ENCODE measurements at regions not wholly inside any gene's neighbourhood (a gene's known extent, or its start where the extent isn't known, plus 50 kb on each side); places are given as distances from the start of the nearest gene placed in this dataset.

- peaks cover 9% of the 10 kb centered on the region for H3K27me3 Mint-ChIP-seq
- no peaks in the 10 kb centered on the region for H3K9me3 Mint-ChIP-seq
- ChIA-PET POLR2A (no interaction called here), CTCF (no interaction called here)
- no peak overlapping the region for H3K4me3 Mint-ChIP-seq
- DNase-seq: no peak
- H3K36me3 Mint-ChIP-seq (ENCODE audit: low read depth): no peaks in the 10 kb centered on the region
- H3K27ac Mint-ChIP-seq: no peak overlapping the region
- H3K4me1 Mint-ChIP-seq: no peaks in the 10 kb centered on the region
These were observed 88.5 kb upstream of the PFN2 start for GRCh38 chr3:150059241-150059640.

GRCh38 chr3:150057227-150057626 is 86.5 kb upstream of the PFN2 start:
- ChIA-PET CTCF (no interaction called here), POLR2A (no interaction called here)
- Mint-ChIP-seq H3K9me3 (no peaks in the 10 kb centered on the region), H3K27ac (no peak overlapping the region), H3K36me3 (ENCODE audit: low read depth) (no peaks in the 10 kb centered on the region), H3K4me3 (no peak overlapping the region), H3K4me1 (no peaks in the 10 kb centered on the region), H3K27me3 (peaks cover 14% of the 10 kb centered on the region)
- no peak for DNase-seq

DNA sequence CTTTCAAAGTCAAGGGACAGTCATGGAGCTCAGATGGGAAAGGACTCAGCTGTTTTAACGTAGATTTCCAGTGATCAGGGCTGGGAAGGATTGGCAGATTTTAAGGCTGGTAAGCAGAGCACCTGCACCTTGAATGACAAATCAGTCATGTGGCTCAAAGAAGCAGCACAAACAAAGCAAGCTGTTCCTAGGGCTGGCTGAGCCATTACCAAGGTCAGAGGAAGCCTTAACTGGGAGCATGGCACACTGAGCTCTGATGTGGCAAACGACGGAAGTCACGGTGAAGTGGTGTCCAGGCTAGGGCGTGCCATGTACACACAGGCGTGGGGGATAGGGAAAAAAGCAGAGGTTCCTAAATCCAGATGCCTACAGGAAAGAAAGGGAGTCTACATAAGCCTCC is 84.6 kb upstream of the PFN2 start:
- peaks cover 14% of the 10 kb centered on the region for H3K27me3 Mint-ChIP-seq
- DNase-seq: no peak
- no peak overlapping the region for H3K4me3 Mint-ChIP-seq
- ChIA-PET CTCF (no interaction called here), POLR2A (no interaction called here)
- H3K36me3 Mint-ChIP-seq (ENCODE audit: low read depth): no peaks in the 10 kb centered on the region
- H3K9me3 Mint-ChIP-seq: no peaks in the 10 kb centered on the region
- no peaks in the 10 kb centered on the region for H3K4me1 Mint-ChIP-seq
- H3K27ac Mint-ChIP-seq: no peak overlapping the region

GRCh38 chr3:150054635-150055034 is 83.9 kb upstream of the PFN2 start:
- Mint-ChIP-seq H3K27ac (no peak overlapping the region), H3K27me3 (peaks cover 14% of the 10 kb centered on the region), H3K4me1 (no peaks in the 10 kb centered on the region), H3K9me3 (no peaks in the 10 kb centered on the region), H3K36me3 (ENCODE audit: low read depth) (no peaks in the 10 kb centered on the region), H3K4me3 (no peak overlapping the region)
- DNase-seq: no peak
- POLR2A ChIA-PET: no interaction called here
- CTCF ChIA-PET: no interaction called here

GRCh38 chr3:150050510-150050909 is 79.8 kb upstream of the PFN2 start:
- Mint-ChIP-seq H3K4me1 (no peaks in the 10 kb centered on the region), H3K9me3 (no peaks in the 10 kb centered on the region), H3K27ac (no peak overlapping the region), H3K4me3 (no peak overlapping the region), H3K27me3 (peaks cover 26% of the 10 kb centered on the region), H3K36me3 (ENCODE audit: low read depth) (no peaks in the 10 kb centered on the region)
- DNase-seq: no peak
- POLR2A ChIA-PET: no interaction called here
- CTCF ChIA-PET: no interaction called here

DNA sequence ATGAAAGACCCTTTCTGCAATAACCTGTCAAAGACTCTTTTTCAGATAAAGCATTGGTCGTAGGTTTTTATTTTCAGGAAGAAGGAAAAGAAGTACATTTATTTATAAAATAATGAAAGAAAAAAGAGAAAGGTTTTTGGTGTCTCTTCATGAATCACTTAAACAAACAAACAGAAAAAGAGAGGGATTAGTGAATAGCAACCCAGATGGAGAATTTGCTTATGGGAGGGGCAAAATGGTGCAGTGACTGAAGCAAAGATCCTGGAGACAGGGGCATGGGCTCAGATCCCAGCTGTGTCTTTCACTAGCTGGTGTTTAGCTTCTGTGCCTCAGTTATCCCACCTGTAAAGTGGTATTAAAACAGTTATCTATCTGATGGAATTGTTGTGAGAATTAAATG is 78.6 kb upstream of the PFN2 start:
- no peak for DNase-seq
- Mint-ChIP-seq H3K4me1 (no peaks in the 10 kb centered on the region), H3K36me3 (ENCODE audit: low read depth) (no peaks in the 10 kb centered on the region), H3K9me3 (no peaks in the 10 kb centered on the region), H3K27me3 (peaks cover 28% of the 10 kb centered on the region), H3K4me3 (no peak overlapping the region), H3K27ac (no peak overlapping the region)
- ChIA-PET CTCF (no interaction called here), POLR2A (no interaction called here)

- Mint-ChIP-seq H3K27me3 (peaks cover 27% of the 10 kb centered on the region), H3K27ac (no peak overlapping the region), H3K4me1 (no peaks in the 10 kb centered on the region), H3K4me3 (no peak overlapping the region), H3K36me3 (ENCODE audit: low read depth) (no peaks in the 10 kb centered on the region), H3K9me3 (no peaks in the 10 kb centered on the region)
- no peak for DNase-seq
- ChIA-PET CTCF (no interaction called here), POLR2A (no interaction called here)
These were observed 71.2 kb upstream of the PFN2 start for GRCh38 chr3:150041877-150042276.

DNA sequence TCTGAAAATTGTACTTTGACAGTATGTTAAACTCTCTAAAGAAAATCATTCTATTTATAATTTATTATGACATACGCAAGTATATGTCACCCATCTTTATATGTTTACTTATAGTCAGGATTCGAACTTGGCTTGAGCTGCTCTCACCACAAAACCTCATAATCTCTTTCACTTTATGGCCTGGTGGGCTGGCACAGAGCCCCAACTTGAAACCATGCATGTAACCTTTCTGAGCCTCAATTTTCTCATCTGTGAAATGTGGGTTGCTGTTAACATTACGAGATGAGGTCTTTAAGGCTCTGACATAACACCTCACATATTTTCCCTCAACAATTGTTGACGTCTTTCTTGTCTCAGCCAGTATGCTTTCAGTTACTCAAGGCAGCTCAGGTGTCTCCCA is 69.4 kb upstream of the PFN2 start:
- Mint-ChIP-seq H3K4me3 (no peak overlapping the region), H3K27me3 (peaks cover 16% of the 10 kb centered on the region), H3K27ac (no peak overlapping the region), H3K9me3 (no peaks in the 10 kb centered on the region), H3K36me3 (ENCODE audit: low read depth) (no peaks in the 10 kb centered on the region), H3K4me1 (no peaks in the 10 kb centered on the region)
- ChIA-PET POLR2A (no interaction called here), CTCF (no interaction called here)
- DNase-seq: no peak

GRCh38 chr3:150038830-150039229 is 68.1 kb upstream of the PFN2 start:
- Mint-ChIP-seq H3K27ac (no peak overlapping the region), H3K9me3 (no peaks in the 10 kb centered on the region), H3K27me3 (peaks cover 9% of the 10 kb centered on the region), H3K4me1 (no peaks in the 10 kb centered on the region), H3K36me3 (ENCODE audit: low read depth) (no peaks in the 10 kb centered on the region), H3K4me3 (no peak overlapping the region)
- CTCF ChIA-PET: no interaction called here
- POLR2A ChIA-PET: no interaction called here
- DNase-seq: no peak

GRCh38 chr3:150036780-150037179 is 66.1 kb upstream of the PFN2 start:
- H3K27me3 Mint-ChIP-seq: peaks cover 7% of the 10 kb centered on the region
- no peak overlapping the region for H3K4me3 Mint-ChIP-seq
- no peak overlapping the region for H3K27ac Mint-ChIP-seq
- CTCF ChIA-PET: no interaction called here
- H3K4me1 Mint-ChIP-seq: no peaks in the 10 kb centered on the region
- H3K36me3 Mint-ChIP-seq (ENCODE audit: low read depth): no peaks in the 10 kb centered on the region
- no peak for DNase-seq
- no peaks in the 10 kb centered on the region for H3K9me3 Mint-ChIP-seq
- POLR2A ChIA-PET: no interaction called here

- Mint-ChIP-seq H3K9me3 (no peaks in the 10 kb centered on the region), H3K27me3 (peaks cover 6% of the 10 kb centered on the region), H3K36me3 (ENCODE audit: low read depth) (no peaks in the 10 kb centered on the region), H3K4me1 (no peaks in the 10 kb centered on the region), H3K27ac (no peak overlapping the region), H3K4me3 (no peak overlapping the region)
- POLR2A ChIA-PET: no interaction called here
- CTCF ChIA-PET: no interaction called here
- no peak for DNase-seq
These were observed 65.4 kb upstream of the PFN2 start for GRCh38 chr3:150035910-150036612.

DNA sequence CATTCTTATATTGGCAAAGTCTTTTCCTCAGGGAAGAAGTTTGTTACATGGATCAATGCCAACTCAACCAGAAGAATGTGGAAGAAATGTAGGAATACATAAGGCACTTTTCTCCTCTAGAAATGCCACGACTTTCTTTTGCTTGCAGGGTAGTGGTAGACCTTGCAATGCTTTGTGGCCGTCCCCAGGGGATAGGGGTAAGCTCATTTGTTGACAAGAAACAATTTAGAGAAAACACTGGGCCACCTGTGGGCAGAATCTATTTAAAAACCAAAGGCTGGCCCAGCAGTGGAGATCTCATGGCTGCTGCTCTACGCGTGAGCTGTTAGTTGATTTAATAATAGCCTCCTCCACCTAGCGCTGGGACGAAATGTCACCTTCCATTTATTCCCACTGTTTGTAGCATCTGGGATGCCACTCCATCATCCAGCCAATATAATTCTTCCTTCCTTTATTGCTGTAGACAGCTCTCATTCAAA is 64.6 kb upstream of the PFN2 start:
- no peak for DNase-seq
- H3K27ac Mint-ChIP-seq: no peak overlapping the region
- H3K4me3 Mint-ChIP-seq: no peak overlapping the region
- CTCF ChIA-PET: no interaction called here
- no peaks in the 10 kb centered on the region for H3K4me1 Mint-ChIP-seq
- no peaks in the 10 kb centered on the region for H3K9me3 Mint-ChIP-seq
- peaks cover 6% of the 10 kb centered on the region for H3K27me3 Mint-ChIP-seq
- POLR2A ChIA-PET: no interaction called here
- H3K36me3 Mint-ChIP-seq (ENCODE audit: low read depth): no peaks in the 10 kb centered on the region

- Mint-ChIP-seq H3K27me3 (peaks cover 13% of the 10 kb centered on the region), H3K4me1 (no peaks in the 10 kb centered on the region), H3K36me3 (ENCODE audit: low read depth) (no peaks in the 10 kb centered on the region), H3K27ac (no peak overlapping the region), H3K9me3 (no peaks in the 10 kb centered on the region), H3K4me3 (no peak overlapping the region)
- no peak for DNase-seq
- ChIA-PET CTCF (no interaction called here), POLR2A (no interaction called here)
These were observed 63.0 kb upstream of the PFN2 start for GRCh38 chr3:150033721-150034120.

DNA sequence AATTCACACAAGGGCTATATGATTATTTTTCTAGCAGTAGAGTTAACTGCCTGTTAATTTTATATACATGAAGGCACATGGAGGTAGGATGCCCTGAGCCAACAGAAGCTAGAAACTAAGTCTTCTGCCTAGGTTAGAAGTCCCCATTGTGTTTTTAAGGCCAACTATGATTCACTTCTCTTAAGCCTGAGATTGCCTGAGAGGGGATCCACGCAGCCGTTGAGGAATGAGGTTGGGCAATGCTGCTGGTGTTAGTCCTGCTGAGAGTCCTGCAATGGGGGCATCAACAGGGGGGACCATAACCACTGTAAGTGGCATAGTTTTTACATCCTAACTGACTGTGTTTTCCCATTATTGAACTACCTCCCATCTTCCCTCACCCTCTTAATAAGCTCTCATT is 60.1 kb upstream of the PFN2 start:
- Mint-ChIP-seq H3K36me3 (ENCODE audit: low read depth) (no peaks in the 10 kb centered on the region), H3K27ac (no peak overlapping the region), H3K9me3 (no peaks in the 10 kb centered on the region), H3K4me1 (no peaks in the 10 kb centered on the region), H3K4me3 (no peak overlapping the region), H3K27me3 (peaks cover 10% of the 10 kb centered on the region)
- CTCF ChIA-PET: no interaction called here
- POLR2A ChIA-PET: no interaction called here
- DNase-seq: no peak

DNA sequence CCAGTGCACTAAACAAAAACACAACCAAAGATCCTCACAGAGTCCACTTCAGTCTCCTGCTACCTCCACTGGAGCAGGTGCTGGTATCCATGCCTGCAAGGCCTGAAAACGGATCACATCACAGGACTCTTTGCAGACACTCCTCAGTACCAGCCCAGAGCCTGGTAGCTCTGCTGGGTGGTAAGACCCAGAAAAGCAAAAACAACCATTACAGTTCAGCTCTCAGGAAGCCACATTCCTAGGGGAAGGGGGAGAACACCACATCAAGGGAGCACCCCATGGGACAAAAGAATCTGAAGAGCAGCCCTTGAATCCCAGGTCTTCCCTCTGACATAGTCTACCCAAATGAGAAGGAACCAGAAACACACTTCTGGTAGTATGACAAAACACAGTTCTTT is 52.5 kb upstream of the PFN2 start:
- Mint-ChIP-seq H3K36me3 (ENCODE audit: low read depth) (no peaks in the 10 kb centered on the region), H3K4me3 (no peak overlapping the region), H3K27ac (no peak overlapping the region), H3K4me1 (no peaks in the 10 kb centered on the region), H3K9me3 (no peaks in the 10 kb centered on the region), H3K27me3 (peaks cover 5% of the 10 kb centered on the region)
- ChIA-PET POLR2A (no interaction called here), CTCF (no interaction called here)
- DNase-seq: no peak
